OCI-M2 (cell line): ENCODE measurements at regions not wholly inside any gene's neighbourhood (a gene's known extent, or its start where the extent isn't known, plus 50 kb on each side); places are given as distances from the start of the nearest gene placed in this dataset.

ENCODE experiments used
- DNase-seq: peaks from one replicate; lab custom pipeline; 2025; ENCODE audit not compliant: unreplicated experiment; lab: John Stamatoyannopoulos, UW

DNA sequence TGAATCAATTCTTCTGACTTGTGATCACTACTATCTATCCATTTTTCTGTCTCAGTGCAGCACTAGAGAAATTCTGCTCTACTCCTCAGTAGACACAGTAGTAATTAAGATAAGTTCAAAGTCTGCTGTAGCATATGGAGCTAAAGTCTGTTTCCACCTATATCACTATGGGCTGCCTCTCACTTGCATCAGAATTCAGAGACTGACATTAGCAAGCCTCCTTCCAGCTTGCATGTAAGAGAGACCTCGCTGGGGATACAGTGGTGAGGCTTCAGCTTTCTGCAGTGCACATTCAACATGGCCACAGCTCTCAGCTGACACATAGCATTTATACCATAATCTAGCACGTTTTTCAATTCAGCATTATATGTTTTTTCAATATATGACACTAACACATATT is 217.0 kb downstream of the PLOD2 start:
- no peak for DNase-seq

DNA sequence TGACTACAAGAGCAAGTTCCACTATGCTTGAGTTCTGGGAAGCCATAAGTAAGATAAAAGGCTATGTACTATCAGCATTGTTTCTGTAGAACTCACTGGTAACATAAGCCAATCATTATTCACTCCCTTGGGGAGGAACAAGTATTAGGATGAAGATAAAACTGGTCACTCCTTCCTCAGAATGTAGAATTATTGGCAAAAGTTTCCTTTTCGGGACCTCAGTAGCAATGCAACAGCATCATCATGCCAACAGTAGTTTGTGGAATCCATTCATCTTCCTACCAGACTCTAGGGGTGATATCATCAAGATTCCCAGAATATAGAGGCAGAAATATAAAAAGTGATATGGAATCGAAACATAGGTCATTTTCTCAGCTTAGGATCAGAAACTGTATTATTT is 209.5 kb downstream of the PLOD2 start:
- no peak for DNase-seq

DNA sequence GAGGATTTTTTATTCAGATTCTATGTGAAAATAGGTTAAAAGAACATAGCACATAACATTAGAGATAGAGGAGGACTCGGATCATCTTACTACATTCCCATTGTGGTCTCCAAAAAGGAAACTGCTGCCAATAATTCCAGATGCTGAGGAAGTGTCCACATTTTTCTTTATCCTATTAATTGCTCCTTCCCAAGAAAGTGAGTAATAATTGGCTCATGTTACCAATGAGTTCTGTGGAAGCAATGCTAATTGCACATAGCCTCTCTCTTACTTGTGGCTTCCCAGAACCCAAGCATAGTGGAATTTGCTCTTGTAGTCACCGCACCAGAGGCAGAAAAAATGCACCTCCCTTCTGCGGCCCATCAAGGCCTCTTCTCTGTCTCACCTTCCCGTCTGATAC is 208.4 kb downstream of the PLOD2 start:
- no peak for DNase-seq

DNA sequence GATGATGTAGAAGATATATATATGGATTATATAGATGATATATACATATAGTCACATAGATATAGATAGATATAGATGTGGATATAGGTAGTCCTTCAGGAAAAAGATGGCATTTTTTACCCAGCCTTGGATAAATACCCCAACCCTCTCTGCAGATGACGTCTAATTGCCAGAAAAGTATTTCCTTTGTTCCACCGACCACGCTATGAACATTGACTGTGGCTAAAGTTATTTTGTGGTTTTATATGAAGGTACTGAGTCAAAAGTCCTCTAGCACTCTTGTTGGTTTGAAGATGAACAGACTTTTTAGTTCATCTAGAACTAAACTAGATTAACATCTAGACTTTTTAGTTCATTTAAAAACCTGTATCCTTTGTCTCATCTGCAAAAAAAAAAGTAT is 207.7 kb downstream of the PLOD2 start:
- no peak for DNase-seq

DNA sequence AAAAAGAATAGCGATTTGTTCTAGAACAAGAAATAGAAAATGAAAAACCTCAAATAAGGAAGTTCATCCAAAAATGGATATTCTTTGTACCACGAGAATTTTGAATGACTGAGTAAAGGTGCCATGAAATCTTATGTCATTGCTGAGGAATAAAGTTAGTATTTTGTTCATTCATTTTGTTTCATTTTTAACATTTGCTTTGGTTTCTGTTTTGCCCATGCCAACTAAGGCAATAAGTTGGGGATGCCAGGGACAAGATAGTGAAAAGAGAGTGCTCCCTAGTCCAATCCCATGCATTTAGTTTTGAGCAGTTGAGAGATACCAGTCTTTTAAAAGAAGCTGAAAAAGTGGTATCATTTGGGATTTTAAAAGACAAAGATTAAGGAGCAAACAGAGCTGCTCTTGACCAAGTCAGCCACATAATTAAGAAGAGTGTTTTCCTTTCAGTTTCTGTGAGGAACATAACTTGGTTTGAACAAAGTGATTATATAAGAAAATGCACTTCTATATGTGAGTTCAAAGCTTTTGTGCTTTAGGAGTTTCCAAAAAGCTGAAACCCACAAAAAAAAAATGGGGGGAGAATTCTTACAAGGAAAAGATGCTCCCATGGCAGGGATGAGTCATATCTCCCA is 201.4 kb downstream of the PLOD2 start:
- DNase-seq, result no peak

DNA sequence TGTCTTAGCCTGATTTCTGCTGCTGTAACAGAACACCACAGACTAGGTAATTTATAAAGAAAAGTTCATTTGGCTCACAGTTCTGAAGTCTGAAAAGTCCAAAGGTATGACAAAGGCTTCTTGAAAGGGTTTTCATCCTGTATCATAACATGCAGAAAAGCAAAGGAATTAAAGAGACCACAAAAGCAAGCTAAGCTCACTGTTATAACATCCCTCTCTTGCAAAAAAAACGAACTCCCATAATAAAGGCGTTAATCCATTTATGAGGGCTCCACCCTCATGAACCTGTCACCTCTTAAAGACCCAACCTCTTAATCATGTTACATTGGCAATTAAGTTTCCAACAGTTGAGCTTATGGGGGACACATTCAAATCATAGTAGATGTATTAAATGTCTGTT is 197.9 kb downstream of the PLOD2 start:
- DNase-seq, result no peak

DNA sequence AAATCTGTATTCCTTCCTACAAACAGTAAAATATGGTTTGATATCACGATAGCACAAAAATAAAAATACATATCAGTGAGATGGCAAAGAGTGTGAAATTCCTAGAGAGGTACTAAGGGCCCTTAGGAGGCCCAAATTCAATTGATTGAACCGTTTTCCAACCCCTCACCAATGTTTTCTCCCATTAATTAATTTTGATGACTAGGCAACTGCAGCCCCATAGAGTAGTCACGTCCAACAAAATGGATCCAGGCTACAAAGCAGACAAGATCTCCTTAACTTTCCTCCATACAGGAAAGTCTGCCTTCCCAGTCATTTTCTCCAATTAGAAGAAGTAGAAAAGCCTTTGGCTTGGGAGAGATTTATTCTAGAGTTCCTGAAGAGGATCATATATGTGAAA is 193.9 kb downstream of the PLOD2 start:
- DNase-seq, result no peak

DNA sequence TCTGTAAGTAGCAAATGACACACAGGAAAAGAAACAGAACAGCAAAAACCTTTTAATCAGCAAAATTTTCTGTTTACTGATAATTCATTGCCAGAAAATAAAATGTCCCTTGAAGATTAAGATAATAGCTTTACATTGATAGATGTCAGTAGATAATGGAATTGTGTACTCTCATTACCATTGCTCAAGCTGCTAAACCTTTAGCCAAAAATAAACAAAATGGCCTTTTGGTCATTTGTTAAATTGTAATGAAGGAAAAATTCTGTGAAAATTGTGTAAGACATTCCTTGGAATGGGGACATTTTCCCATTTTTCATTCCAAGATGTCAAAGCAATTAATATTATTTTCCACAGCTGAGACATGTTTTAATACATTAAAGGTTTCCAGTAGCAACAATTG is 189.8 kb downstream of the PLOD2 start:
- DNase-seq, result no peak

DNA sequence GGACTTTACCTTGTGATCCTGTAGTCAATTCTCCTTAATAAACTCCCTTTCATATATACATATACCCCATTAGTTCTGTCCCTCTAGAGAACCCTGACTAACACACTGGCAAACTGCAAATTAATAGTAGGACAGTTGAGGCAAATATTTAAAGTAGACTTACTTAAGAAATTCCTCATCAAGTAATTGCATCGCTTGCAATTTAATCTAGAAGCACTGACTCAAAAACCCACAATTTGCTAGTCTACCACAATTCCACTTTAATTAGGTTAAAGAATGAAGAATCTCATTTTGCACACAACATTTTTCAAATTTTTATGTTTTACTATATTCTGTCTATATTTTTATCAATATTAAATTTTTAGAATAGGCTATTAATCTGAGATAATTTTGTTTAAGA is 188.1 kb downstream of the PLOD2 start:
- no peak for DNase-seq

DNA sequence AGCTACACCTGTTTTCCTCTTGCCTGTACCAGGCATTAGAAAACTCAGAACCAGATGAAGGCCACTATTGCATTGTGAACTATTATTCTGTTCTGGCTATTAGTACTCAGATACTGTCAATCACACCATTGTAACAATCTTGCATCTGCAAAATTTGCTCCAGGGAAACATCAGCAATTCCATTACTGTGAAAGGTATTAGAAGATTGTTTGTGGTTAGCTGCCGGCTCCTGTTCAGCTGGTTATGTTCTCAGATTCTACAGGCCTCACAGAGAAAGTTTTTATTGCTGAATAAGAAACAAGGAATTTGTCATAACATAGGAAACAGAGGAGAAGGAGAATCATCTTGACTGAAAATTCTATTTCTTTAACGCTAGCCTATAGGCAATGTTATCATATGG is 179.9 kb downstream of the PLOD2 start:
- DNase-seq, result no peak

DNA sequence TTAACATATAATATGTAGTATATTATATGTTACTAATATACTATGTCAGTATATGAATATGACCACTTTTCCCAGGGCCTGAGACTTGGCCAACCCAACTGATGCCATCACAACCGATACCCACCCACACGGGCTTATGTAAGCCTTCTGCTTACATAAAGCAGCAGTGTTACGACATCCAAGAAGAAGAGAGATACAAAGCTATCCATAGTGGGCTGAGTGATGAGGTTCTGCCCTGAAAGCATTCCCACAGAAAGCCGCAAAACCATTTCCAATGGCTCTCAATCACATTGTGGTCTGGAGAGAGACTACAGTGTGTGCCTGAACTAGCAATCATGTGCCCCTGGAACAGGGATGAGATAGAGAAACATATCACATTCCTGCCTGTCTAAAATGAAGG is 177.9 kb downstream of the PLOD2 start:
- DNase-seq, result no peak
